ENCODE measurements at regions not wholly inside any gene's neighbourhood (a gene's known extent, or its start where the extent isn't known, plus 50 kb on each side); places are given as distances from the start of the nearest gene placed in this dataset.
"Not testable (repeated sequence)": the region's sequence is repeated elsewhere in the genome, so short reads cannot be mapped to it uniquely, and the experiment has no call there.

GRCh38 chr12:116370004-116370404 lies 92.5 kb upstream of the MED13L start:
- H3K4me3 ChIP-seq (ENCODE audit: low read length in 3 of 3), result no peak overlapping the region
- no peaks in the 10 kb centered on the region for H3K9me3 ChIP-seq (ENCODE audit: control insufficient read depth in 3 of 3, low read length in 3 of 3)
- peaks cover 6 to 20% (median 15%) of the 10 kb centered on the region in 3 donors for H3K4me1 ChIP-seq (ENCODE audit: control insufficient read depth in 3 of 3, insufficient read depth in 3 of 3, low read length in 3 of 3)
- peak overlapping the region; percentile 41 for H3K27ac ChIP-seq (ENCODE audit: low read depth, low read length)
- H3K36me3 ChIP-seq (ENCODE audit: control insufficient read depth in 3 of 3, insufficient read depth in 3 of 3, low read length in 3 of 3), result no peaks in the 10 kb centered on the region
- H3K9ac ChIP-seq (ENCODE audit: low read depth in 1 of 3, low read length in 3 of 3), result no peak overlapping the region
- H3K27me3 ChIP-seq (ENCODE audit: control insufficient read depth in 3 of 3, insufficient read depth in 3 of 3, low read length in 3 of 3), result no peaks in the 10 kb centered on the region

- Histone ChIP-seq H3K4me1 (ENCODE audit: control insufficient read depth in 3 of 3, insufficient read depth in 3 of 3, low read length in 3 of 3) (peaks cover 6 to 17% (median 14%) of the 10 kb centered on the region in 3 donors), H3K36me3 (ENCODE audit: control insufficient read depth in 3 of 3, insufficient read depth in 3 of 3, low read length in 3 of 3) (no peaks in the 10 kb centered on the region), H3K9ac (ENCODE audit: low read depth in 1 of 3, low read length in 3 of 3) (no peak overlapping the region), H3K27ac (ENCODE audit: low read depth, low read length) (peak overlapping the region; percentile 32), H3K27me3 (ENCODE audit: control insufficient read depth in 3 of 3, insufficient read depth in 3 of 3, low read length in 3 of 3) (no peaks in the 10 kb centered on the region), H3K4me3 (ENCODE audit: low read length in 3 of 3) (no peak overlapping the region), H3K9me3 (ENCODE audit: control insufficient read depth in 3 of 3, low read length in 3 of 3) (no peaks in the 10 kb centered on the region)
These were observed 93.5 kb upstream of the MED13L start for GRCh38 chr12:116370886-116371580.

- H3K27me3 ChIP-seq (ENCODE audit: control insufficient read depth in 3 of 3, insufficient read depth in 3 of 3, low read length in 3 of 3), result no peaks in the 10 kb centered on the region
- H3K9ac ChIP-seq (ENCODE audit: low read depth in 1 of 3, low read length in 3 of 3), result no peak overlapping the region
- H3K4me3 ChIP-seq (ENCODE audit: low read length in 3 of 3), result no peak overlapping the region
- no peaks in the 10 kb centered on the region for H3K9me3 ChIP-seq (ENCODE audit: control insufficient read depth in 3 of 3, low read length in 3 of 3)
- H3K27ac ChIP-seq (ENCODE audit: low read depth, low read length), result no peak overlapping the region
- peaks cover 6 to 13% (median 7%) of the 10 kb centered on the region in 3 donors for H3K4me1 ChIP-seq (ENCODE audit: control insufficient read depth in 3 of 3, insufficient read depth in 3 of 3, low read length in 3 of 3)
- no peaks in the 10 kb centered on the region for H3K36me3 ChIP-seq (ENCODE audit: control insufficient read depth in 3 of 3, insufficient read depth in 3 of 3, low read length in 3 of 3)
These were observed 95.3 kb upstream of the MED13L start for GRCh38 chr12:116372815-116373214.

GRCh38 chr12:116373572-116374206 lies 96.2 kb upstream of the MED13L start:
- H3K4me3 ChIP-seq (ENCODE audit: low read length in 3 of 3), result no peak overlapping the region
- peaks cover 6 to 13% (median 7%) of the 10 kb centered on the region in 3 donors for H3K4me1 ChIP-seq (ENCODE audit: control insufficient read depth in 3 of 3, insufficient read depth in 3 of 3, low read length in 3 of 3)
- H3K27ac ChIP-seq (ENCODE audit: low read depth, low read length), result no peak overlapping the region
- H3K27me3 ChIP-seq (ENCODE audit: control insufficient read depth in 3 of 3, insufficient read depth in 3 of 3, low read length in 3 of 3), result no peaks in the 10 kb centered on the region
- H3K9ac ChIP-seq (ENCODE audit: low read depth in 1 of 3, low read length in 3 of 3), result peak overlapping the region in 1 of 3 donors; percentile 30
- H3K9me3 ChIP-seq (ENCODE audit: control insufficient read depth in 3 of 3, low read length in 3 of 3), result no peaks in the 10 kb centered on the region
- H3K36me3 ChIP-seq (ENCODE audit: control insufficient read depth in 3 of 3, insufficient read depth in 3 of 3, low read length in 3 of 3), result no peaks in the 10 kb centered on the region

GRCh38 chr12:116374207-116374606 lies 96.7 kb upstream of the MED13L start:
- Histone ChIP-seq H3K36me3 (ENCODE audit: control insufficient read depth in 3 of 3, insufficient read depth in 3 of 3, low read length in 3 of 3) (no peaks in the 10 kb centered on the region), H3K9me3 (ENCODE audit: control insufficient read depth in 3 of 3, low read length in 3 of 3) (no peaks in the 10 kb centered on the region), H3K27me3 (ENCODE audit: control insufficient read depth in 3 of 3, insufficient read depth in 3 of 3, low read length in 3 of 3) (no peaks in the 10 kb centered on the region), H3K9ac (ENCODE audit: low read depth in 1 of 3, low read length in 3 of 3) (no peak overlapping the region), H3K27ac (ENCODE audit: low read depth, low read length) (no peak overlapping the region), H3K4me1 (ENCODE audit: control insufficient read depth in 3 of 3, insufficient read depth in 3 of 3, low read length in 3 of 3) (peaks cover 6 to 13% (median 7%) of the 10 kb centered on the region in 3 donors), H3K4me3 (ENCODE audit: low read length in 3 of 3) (no peak overlapping the region)

GRCh38 chr12:116375278-116375842 lies 97.9 kb upstream of the MED13L start:
- Histone ChIP-seq H3K27ac (ENCODE audit: low read depth, low read length) (no peak overlapping the region), H3K36me3 (ENCODE audit: control insufficient read depth in 3 of 3, insufficient read depth in 3 of 3, low read length in 3 of 3) (no peaks in the 10 kb centered on the region), H3K9me3 (ENCODE audit: control insufficient read depth in 3 of 3, low read length in 3 of 3) (no peaks in the 10 kb centered on the region), H3K4me3 (ENCODE audit: low read length in 3 of 3) (no peak overlapping the region), H3K27me3 (ENCODE audit: control insufficient read depth in 3 of 3, insufficient read depth in 3 of 3, low read length in 3 of 3) (no peaks in the 10 kb centered on the region), H3K9ac (ENCODE audit: low read depth in 1 of 3, low read length in 3 of 3) (no peak overlapping the region), H3K4me1 (ENCODE audit: control insufficient read depth in 3 of 3, insufficient read depth in 3 of 3, low read length in 3 of 3) (peaks cover 6 to 13% (median 7%) of the 10 kb centered on the region in 3 donors)

- no peaks in the 10 kb centered on the region for H3K9me3 ChIP-seq (ENCODE audit: control insufficient read depth in 3 of 3, low read length in 3 of 3)
- H3K36me3 ChIP-seq (ENCODE audit: control insufficient read depth in 3 of 3, insufficient read depth in 3 of 3, low read length in 3 of 3), result no peaks in the 10 kb centered on the region
- H3K27ac ChIP-seq (ENCODE audit: low read depth, low read length), result no peak overlapping the region
- peaks cover 5 to 13% (median 5%) of the 10 kb centered on the region in 3 donors for H3K4me1 ChIP-seq (ENCODE audit: control insufficient read depth in 3 of 3, insufficient read depth in 3 of 3, low read length in 3 of 3)
- no peak overlapping the region for H3K9ac ChIP-seq (ENCODE audit: low read depth in 1 of 3, low read length in 3 of 3)
- peaks cover 0 to 6% (median 0%) of the 10 kb centered on the region in 3 donors for H3K27me3 ChIP-seq (ENCODE audit: control insufficient read depth in 3 of 3, insufficient read depth in 3 of 3, low read length in 3 of 3)
- H3K4me3 ChIP-seq (ENCODE audit: low read length in 3 of 3), result no peak overlapping the region
These were observed 99.1 kb upstream of the MED13L start for GRCh38 chr12:116376354-116377193.

GRCh38 chr12:116377194-116377571 lies 99.7 kb upstream of the MED13L start:
- H3K4me1 ChIP-seq (ENCODE audit: control insufficient read depth in 3 of 3, insufficient read depth in 3 of 3, low read length in 3 of 3), result peaks cover 9 to 16% (median 11%) of the 10 kb centered on the region in 3 donors
- H3K27ac ChIP-seq (ENCODE audit: low read depth, low read length); H3K27me3 ChIP-seq (ENCODE audit: control insufficient read depth in 3 of 3, insufficient read depth in 3 of 3, low read length in 3 of 3); H3K9ac ChIP-seq (ENCODE audit: low read depth in 1 of 3, low read length in 3 of 3); H3K4me3 ChIP-seq (ENCODE audit: low read length in 3 of 3); H3K36me3 ChIP-seq (ENCODE audit: control insufficient read depth in 3 of 3, insufficient read depth in 3 of 3, low read length in 3 of 3); H3K9me3 ChIP-seq (ENCODE audit: control insufficient read depth in 3 of 3, low read length in 3 of 3): not testable (repeated sequence)

GRCh38 chr12:116378002-116378401 lies 100.5 kb upstream of the MED13L start:
- Histone ChIP-seq H3K27me3 (ENCODE audit: control insufficient read depth in 3 of 3, insufficient read depth in 3 of 3, low read length in 3 of 3) (peaks cover 0 to 14% (median 0%) of the 10 kb centered on the region in 3 donors), H3K9ac (ENCODE audit: low read depth in 1 of 3, low read length in 3 of 3) (no peak overlapping the region), H3K4me3 (ENCODE audit: low read length in 3 of 3) (no peak overlapping the region), H3K36me3 (ENCODE audit: control insufficient read depth in 3 of 3, insufficient read depth in 3 of 3, low read length in 3 of 3) (no peaks in the 10 kb centered on the region), H3K4me1 (ENCODE audit: control insufficient read depth in 3 of 3, insufficient read depth in 3 of 3, low read length in 3 of 3) (peaks cover 9 to 24% (median 18%) of the 10 kb centered on the region in 3 donors), H3K27ac (ENCODE audit: low read depth, low read length) (no peak overlapping the region), H3K9me3 (ENCODE audit: control insufficient read depth in 3 of 3, low read length in 3 of 3) (no peaks in the 10 kb centered on the region)

Measured in skeletal muscle tissue (tissue), 3 donors.